ENCODE measurements at regions not wholly inside any gene's neighbourhood (a gene's known extent, or its start where the extent isn't known, plus 50 kb on each side); places are given as distances from the start of the nearest gene placed in this dataset.

- TF ChIP-seq EZH2phosphoT487 (IDR thresholded peaks at IDR 0.05; ENCODE audit: insufficient read depth, low read depth) (no peak), EZH2 (IDR thresholded peaks at IDR 0.05; ENCODE audit: insufficient read depth, poor library complexity, severe bottlenecking) (no peak)
Observed at GRCh38 chr18:44625386-44625785, 55.3 kb upstream of the SETBP1 start.
